HG02938 (cell line): ENCODE measurements at regions not wholly inside any gene's neighbourhood (a gene's known extent, or its start where the extent isn't known, plus 50 kb on each side); places are given as distances from the start of the nearest gene placed in this dataset.
A peak's percentile ranks its signal among the peaks of the same experiment; 100 is the strongest.
"Not testable (repeated sequence)": the region's sequence is repeated elsewhere in the genome, so short reads cannot be mapped to it uniquely, and the experiment has no call there.

Experiments used
- ATAC-seq: cut with Tn5 transposase; IDR thresholded peaks from one replicate; pipeline ENCODE4 v1.9.1; 2021; ENCODE audit warnings: mild to moderate bottlenecking, moderate library complexity; ENCODE audit not compliant: unreplicated experiment

DNA sequence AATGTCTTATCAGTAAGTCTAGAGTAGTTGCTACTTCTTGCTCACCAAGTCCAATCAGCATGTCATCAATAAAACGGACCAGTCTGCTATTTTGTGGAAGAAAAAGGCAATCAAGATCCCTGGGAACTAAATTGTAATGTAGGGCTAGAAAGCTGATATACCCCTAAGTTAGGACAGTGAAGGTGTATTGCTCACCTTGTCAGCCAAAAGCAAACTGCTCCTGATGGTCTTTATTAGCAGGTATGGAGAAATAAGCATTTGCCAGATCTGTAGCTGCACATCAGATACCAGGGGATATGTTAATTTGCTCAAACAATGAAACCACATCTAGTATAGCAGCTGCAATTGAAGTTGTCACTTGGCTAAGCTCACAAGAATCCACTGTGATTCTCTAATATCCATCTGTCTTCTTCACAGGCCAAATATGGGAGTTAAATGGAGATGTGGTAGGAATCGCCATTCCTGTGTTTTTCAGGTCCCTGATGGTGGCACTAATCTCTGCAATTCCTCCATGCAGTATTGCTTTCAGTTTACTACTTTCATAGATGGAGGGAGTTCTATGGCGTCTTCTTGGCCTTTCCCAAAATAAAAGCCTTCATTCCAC lies 75.0 kb downstream of the TMEM237 start:
- no peak for ATAC-seq

DNA sequence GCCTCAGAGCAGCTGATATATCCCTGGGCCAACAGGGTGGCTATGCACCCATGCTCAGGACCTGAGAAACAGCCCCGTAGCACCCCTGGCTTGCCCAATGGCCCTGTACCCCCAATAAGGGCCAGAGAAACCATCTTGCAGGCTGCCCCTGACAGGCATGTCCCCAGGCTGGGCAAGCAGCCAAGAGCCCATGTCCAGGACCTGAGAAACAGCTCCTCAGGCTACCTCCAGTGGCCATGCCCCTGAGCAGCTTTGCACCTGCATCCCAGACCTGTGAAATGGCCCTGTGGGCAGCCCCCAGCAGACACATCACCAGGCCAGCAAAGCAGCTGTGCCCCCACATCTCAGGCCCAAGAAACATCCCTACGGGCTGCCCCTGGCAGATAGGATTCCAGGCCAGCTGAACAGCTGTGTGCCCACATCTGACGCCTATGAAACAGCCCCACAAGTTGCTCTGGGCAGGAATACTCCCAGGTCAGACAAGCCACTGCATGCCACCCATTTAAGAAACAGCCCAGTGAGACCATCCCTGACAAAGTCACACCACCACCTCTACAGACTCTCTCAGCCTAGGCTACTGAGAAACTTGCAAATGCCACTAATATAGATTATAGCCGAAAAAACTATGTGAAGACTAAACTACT lies 84.1 kb downstream of the TMEM237 start:
- ATAC-seq = no peak

DNA sequence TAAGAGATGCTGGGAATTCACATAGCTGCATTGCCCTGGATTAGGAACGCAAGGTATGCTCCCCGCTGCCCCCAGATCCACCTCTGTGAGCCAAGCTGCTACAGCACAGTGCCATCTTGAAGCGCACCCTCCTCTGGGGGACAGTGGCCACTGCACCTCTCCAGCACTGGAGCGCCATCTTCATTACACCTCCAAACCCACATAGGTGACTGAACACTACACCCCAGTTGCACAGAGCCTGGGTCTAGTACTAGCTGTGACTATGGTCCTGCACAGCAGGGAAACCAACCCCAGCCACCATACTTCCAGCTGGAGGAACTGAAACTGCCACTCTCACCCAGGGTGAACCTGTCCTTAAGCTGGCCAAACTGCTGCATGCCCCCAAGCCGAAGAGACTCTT lies 84.6 kb downstream of the TMEM237 start:
- no peak for ATAC-seq

DNA sequence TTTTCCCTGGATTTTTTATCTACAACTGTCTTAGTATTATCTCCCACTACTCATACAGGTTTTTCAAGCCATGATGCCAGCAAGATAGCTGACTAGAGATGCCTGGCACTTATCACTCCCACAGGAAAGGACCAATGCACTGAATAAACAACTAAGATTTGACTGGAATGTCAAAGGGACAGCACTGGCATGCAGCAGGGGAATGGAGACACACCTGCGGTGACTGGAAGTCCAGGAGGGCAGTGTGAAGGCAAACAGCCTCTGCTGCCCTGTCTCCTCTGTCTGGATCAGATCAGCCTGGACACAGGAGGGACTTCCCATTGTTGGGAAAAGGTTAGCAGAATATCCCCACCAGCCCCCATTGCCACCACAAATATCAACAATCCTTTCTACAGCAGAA lies 85.1 kb downstream of the TMEM237 start:
- no peak for ATAC-seq

DNA sequence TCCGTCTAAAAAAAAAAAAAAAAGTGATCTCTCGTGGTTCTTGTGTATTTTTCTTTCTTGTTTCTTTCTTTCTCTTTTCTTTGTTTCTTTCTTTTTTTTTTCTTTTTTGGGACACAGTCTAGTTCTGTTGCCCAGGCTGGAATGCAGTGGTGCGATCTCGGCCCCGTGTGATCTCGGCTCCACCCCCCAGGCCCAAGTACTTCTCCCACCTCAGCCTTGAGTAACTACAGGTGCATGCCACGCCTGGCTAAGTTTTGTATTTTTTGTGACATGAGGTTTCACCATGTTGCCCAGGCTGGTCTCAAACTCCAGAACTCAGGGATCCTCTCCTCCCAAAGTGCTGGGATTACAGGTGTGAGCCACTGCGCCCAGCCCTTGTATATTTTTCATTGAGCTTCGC lies 91.4 kb downstream of the TMEM237 start:
- no peak for ATAC-seq

DNA sequence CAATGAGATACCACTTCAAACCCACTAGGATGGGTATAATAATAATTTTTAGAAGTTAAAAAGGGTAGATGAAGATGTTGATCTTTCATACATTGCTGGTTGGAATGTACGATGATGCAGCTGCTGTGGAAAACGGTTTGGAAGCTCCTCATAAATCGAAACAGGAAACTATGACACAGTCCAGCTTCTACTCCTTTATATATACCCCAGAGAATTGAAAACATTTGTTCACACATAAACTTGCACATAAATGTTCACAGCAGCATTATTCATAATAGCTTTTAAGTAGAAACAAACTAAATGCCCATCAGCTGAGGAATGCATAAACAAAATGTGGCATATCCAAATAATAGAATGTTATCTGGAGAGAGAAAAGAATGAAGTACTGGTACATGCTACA lies 95.0 kb downstream of the STRADB start:
- ATAC-seq = no peak

DNA sequence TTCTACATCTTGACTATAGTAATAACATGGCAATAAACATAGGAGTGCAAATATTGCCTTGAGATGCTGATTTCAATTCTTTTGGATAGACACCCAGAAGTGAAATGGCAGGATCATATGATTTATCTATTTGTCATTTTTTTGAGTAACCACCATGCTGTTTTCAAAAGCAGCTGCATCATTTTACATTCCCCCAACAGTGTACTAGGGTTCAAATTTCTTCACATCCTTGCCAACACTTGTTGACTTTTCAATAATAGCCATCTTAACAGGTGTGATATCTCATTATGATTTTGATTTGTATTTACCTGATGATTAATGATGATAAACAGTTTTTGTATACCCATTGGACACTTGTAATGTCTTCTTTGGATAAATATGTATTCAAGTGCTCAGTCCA lies 90.8 kb downstream of the STRADB start:
- no peak for ATAC-seq

DNA sequence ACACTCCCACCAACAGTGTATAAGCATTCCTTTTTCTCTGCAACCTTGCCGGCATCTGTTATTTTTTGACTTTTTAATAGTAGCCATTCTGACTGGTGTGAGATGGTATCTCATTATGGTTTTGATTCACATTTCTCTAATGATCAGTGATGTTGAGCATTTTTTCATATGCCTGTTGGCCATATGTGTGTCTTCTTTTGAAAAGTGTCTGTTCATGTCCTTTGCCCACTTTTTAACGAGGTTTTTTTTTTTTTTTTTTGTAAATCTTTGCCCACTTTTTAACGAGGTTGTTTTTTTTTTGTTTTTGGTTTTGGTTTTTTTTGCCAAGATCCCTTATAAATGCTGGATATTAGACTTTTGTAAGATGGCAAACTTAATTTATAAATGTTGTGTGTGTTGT lies 87.7 kb downstream of the STRADB start:
- not testable (repeated sequence) for ATAC-seq

DNA sequence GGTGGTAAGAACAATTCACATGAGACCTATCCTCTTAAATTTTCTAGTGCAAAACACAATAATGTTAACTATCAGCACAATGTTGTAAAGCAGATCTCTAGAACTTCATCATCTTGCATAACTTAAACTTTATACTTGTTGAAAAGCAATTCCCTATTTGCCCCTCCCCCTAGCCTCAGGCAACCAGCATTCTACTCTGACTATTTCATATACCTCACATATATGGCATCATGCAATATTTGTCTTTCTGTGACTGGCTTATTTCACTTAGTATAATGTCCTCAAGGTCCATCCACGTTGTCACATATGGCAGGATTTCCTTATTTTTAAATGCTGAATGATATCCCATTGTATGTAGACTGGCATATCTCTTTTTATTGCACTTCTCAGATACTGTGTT lies 86.5 kb downstream of the STRADB start:
- no peak for ATAC-seq

DNA sequence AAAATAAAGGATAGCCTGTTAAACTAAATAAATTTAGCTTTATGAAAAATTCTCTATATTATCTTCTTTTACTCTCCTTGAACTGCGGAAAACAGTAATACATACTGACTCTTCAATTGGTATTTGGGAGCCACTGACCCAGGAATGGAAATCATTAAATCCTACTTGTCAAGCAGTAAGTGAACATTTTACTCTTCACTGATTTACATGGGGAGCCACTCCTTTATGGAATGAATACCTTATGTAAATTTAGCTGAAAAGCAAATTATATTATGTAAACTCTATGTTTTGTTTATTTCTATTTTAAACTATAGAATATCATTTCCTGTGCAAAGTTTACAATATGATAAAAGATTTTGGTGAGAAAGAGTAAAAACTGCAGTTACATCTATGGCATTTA lies 85.2 kb downstream of the STRADB start:
- ATAC-seq = no peak

DNA sequence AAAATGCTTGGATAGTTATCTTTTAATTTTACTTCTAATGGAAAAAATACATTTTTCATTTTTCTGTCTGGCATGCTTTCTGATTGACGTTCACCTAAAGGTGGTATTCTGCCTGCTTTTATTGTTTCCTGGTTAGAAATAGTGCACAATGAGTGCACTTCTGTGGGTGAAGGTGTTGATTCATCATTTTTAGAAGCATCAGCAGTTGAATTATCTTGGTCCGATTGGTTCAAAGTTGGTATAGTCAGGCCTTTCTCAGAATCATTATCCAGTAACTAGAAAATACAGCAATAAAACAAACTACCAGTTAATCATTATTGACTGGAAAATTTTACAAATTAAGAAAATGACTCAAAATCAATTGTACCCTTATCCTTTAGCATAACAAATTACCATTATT lies 84.5 kb downstream of the STRADB start:
- ATAC-seq = no peak

DNA sequence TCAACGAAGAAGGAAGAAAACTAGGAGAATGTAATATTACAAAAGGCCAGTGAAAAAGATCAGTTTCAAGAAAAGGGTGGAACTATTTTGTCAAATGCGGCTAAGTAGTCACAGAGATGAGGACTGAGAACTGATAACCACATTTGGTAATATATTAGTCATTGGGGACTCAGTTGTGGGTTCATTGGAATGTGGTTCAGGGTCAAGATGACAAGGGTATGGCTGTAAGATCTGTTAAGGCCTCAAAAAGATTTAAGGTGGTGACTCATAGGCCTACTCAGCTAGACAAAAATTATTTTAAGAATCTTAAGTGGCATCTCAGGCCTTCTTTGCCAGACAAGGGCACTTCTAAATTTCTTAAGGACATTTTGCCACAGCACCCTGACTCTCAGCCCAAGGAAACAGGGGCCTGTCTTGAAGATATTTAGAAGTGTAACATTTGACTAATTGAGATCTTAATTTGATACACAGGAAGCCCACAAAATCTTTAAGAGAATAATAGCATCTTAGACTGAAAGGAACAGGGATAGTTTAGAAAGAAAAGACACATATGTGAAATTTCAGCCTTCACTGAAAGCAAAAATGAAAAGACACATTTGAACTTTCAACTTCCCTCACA lies 81.3 kb downstream of the STRADB start:
- ATAC-seq = peak; percentile 98
